PFSK-1 (cell line): ENCODE measurements at regions not wholly inside any gene's neighbourhood (a gene's known extent, or its start where the extent isn't known, plus 50 kb on each side); places are given as distances from the start of the nearest gene placed in this dataset.

Experiments used
- POLR2AphosphoS5 ChIP-seq: IDR thresholded peaks from 2 replicates; pipeline ENCODE4 v1.6.1; 2012; ENCODE audit warnings: low read depth, mild to moderate bottlenecking, control low read depth, low read length, moderate library complexity
- SIN3A ChIP-seq: IDR thresholded peaks from 2 replicates; pipeline ENCODE4 v1.6.1; 2012; ENCODE audit warnings: mild to moderate bottlenecking, low read length, moderate library complexity, borderline replicate concordance; ENCODE audit not compliant: insufficient read depth

GRCh38 chr12:67534046-67534445 is 114.5 kb upstream of the DYRK2 start:
- TF ChIP-seq SIN3A: no peak
- TF ChIP-seq POLR2AphosphoS5: no peak
